GM12878 (cell line): ENCODE measurements at regions not wholly inside any gene's neighbourhood (a gene's known extent, or its start where the extent isn't known, plus 50 kb on each side); places are given as distances from the start of the nearest gene placed in this dataset.

ENCODE experiments used
- ATAC-seq: fragments of 200-7000 bp; cut with Tn5 transposase; 3 replicates; pipeline ENCODE4 v1.9.1; 2020; ENCODE audit warnings: mild to moderate bottlenecking, moderate library complexity
- BruUV-seq: library from RNA; stranded (reverse); fragments of 400-500 nt; replicated peaks from 2 replicates; lab custom pipeline; 2021; lab: Mats Ljungman, UMichigan
- CTCF ChIA-PET: fragments of 300-600 bp; sonication (Branson Sonifier 250); formaldehyde crosslinking; extraction: SDS; loops from one replicate; lab custom pipeline; 2021; ENCODE audit warnings: inconsistent platforms; lab: Yijun Ruan, JAX
- POLR2A ChIA-PET: fragments of 350-600 bp; formaldehyde crosslinking; extraction: SDS; loops from one replicate; lab custom pipeline; 2021; ENCODE audit warnings: inconsistent platforms; lab: Charles Lee
- RAD21 ChIA-PET: fragments of 300-600 bp; sonication (Branson Sonifier 250); formaldehyde crosslinking; loops from one replicate; lab custom pipeline; 2023; ENCODE audit warnings: antibody characterized with exemption; ENCODE audit not compliant: unreplicated experiment; lab: Charles Lee
- SMC1A ChIA-PET: fragments of 300-600 bp; sonication (Branson Sonifier 250); formaldehyde crosslinking; loops from one replicate; lab custom pipeline; 2023; ENCODE audit not compliant: unreplicated experiment, uncharacterized antibody; lab: Charles Lee
- DNase-seq: peaks from one replicate; pipeline ENCODE4 v3.0.0-alpha.2; 2011; ENCODE audit warnings: low read depth, low spot score
- FAIRE-seq: peaks from 3 replicates; lab custom pipeline; 2011; peaks lifted over from hg19 to GRCh38; lab: Jason Lieb, UNC
- H2AFZ ChIP-seq: 2 replicates; pipeline ENCODE4 v1.6.0; 2011; ENCODE audit warnings: low read depth, low read length, control low read depth; ENCODE audit not compliant: control insufficient read depth
- H3K27ac ChIP-seq: 2 replicates; pipeline ENCODE4 v1.5.1; 2011; ENCODE audit warnings: control low read depth; ENCODE audit not compliant: control insufficient read depth, insufficient read depth
- H3K27me3 ChIP-seq, 2 experiments: replicated peaks in 1 of 2; 2 replicates each; pipeline versions ENCODE4 v1.6.0 to v1.6.1; 2011; ENCODE audit warnings: low read length in 1 of 2; ENCODE audit not compliant: control insufficient read depth in 2 of 2, insufficient read depth in 2 of 2
- H3K36me3 ChIP-seq, 2 experiments: 2 replicates each; pipeline ENCODE4 v1.5.1; 2011; ENCODE audit warnings: low read length in 1 of 2; ENCODE audit not compliant: control insufficient read depth in 2 of 2, insufficient read depth in 2 of 2
- H3K4me1 ChIP-seq: 2 replicates; pipeline ENCODE4 v1.6.1; 2011; ENCODE audit warnings: mild to moderate bottlenecking, low read length, moderate library complexity, mixed read lengths; ENCODE audit not compliant: control insufficient read depth, insufficient read depth
- H3K4me2 ChIP-seq: 2 replicates; pipeline ENCODE4 v1.6.0; 2011; ENCODE audit warnings: control low read depth; ENCODE audit not compliant: control insufficient read depth, insufficient read depth
- H3K4me3 ChIP-seq: fragments of 200-600 bp; sonication (generic); 2 replicates; pipeline ENCODE4 v1.5.1; 2016
- H3K79me2 ChIP-seq: 2 replicates; pipeline ENCODE4 v1.6.0; 2011; ENCODE audit warnings: low read length; ENCODE audit not compliant: control insufficient read depth, insufficient read depth
- H3K9ac ChIP-seq: 2 replicates; pipeline ENCODE4 v1.8.0; 2011; ENCODE audit warnings: low read length, control low read depth, mixed read lengths; ENCODE audit not compliant: control insufficient read depth, insufficient read depth
- H3K9me3 ChIP-seq: replicated peaks from 3 replicates; pipeline ENCODE4 v1.5.1; 2011; ENCODE audit warnings: mild to moderate bottlenecking, low read length; ENCODE audit not compliant: control insufficient read depth, insufficient read depth
- H4K20me1 ChIP-seq: 2 replicates; pipeline ENCODE4 v1.6.0; 2011; ENCODE audit not compliant: control insufficient read depth, insufficient read depth
- ATF7 ChIP-seq: fragments of 450-650 bp; IDR thresholded peaks from 2 replicates; pipeline ENCODE4 v1.6.1; 2016; ENCODE audit warnings: low read depth, mild to moderate bottlenecking
- CEBPB ChIP-seq, 2 experiments: fragments of 150-350 bp in 1 of 2; IDR thresholded peaks; 2 replicates each; pipeline ENCODE4 v1.6.1; 2012 to 2014; ENCODE audit warnings: low read depth in 2 of 2, low read length in 2 of 2, borderline replicate concordance in 1 of 2, inconsistent platforms in 1 of 2
- CHD1 ChIP-seq: IDR thresholded peaks from 2 replicates; pipeline ENCODE4 v1.6.1; 2012; ENCODE audit warnings: low read depth, low read length, improper control_type of control experiment
- CTCF ChIP-seq, 3 experiments: IDR thresholded peaks in 2 of 3; conservative IDR thresholded peaks in 1 of 3; 2 replicates each; pipeline ENCODE4 v1.5.1; 2011; ENCODE audit warnings: low read depth in 3 of 3, low read length in 3 of 3, mild to moderate bottlenecking in 3 of 3, control low read depth in 2 of 3, moderate library complexity in 2 of 3, inconsistent platforms in 1 of 3, mixed read lengths in 1 of 3; ENCODE audit not compliant: control insufficient read depth in 2 of 3, insufficient read depth in 1 of 3; ENCODE audit errors: extremely low read depth in 1 of 3
- E2F8 ChIP-seq: fragments of 450-650 bp; IDR thresholded peaks from 2 replicates; pipeline ENCODE4 v1.6.1; 2018; ENCODE audit warnings: mild to moderate bottlenecking, low read depth, moderate library complexity; ENCODE audit not compliant: partially characterized antibody
- FOXM1 ChIP-seq: IDR thresholded peaks from 2 replicates; pipeline ENCODE4 v1.6.1; 2012; ENCODE audit warnings: low read depth, mild to moderate bottlenecking, inconsistent platforms, low read length, moderate library complexity
- GATAD2B ChIP-seq: fragments of 450-650 bp; conservative IDR thresholded peaks from 2 replicates; pipeline ENCODE4 v1.6.1; 2017; ENCODE audit warnings: low read depth, mild to moderate bottlenecking, moderate library complexity
- NFYB ChIP-seq: IDR thresholded peaks from 2 replicates; pipeline ENCODE4 v1.6.1; 2011; ENCODE audit warnings: low read depth, mild to moderate bottlenecking, low read length, improper control_type of control experiment, moderate library complexity; ENCODE audit not compliant: insufficient read depth
- PAX8 ChIP-seq: fragments of 450-650 bp; IDR thresholded peaks from 2 replicates; pipeline ENCODE4 v1.6.1; 2017; ENCODE audit warnings: mild to moderate bottlenecking, moderate library complexity
- RAD21 ChIP-seq: IDR thresholded peaks from 2 replicates; pipeline ENCODE4 v1.6.1; 2011; ENCODE audit warnings: mild to moderate bottlenecking, low read depth, low read length, moderate library complexity; ENCODE audit not compliant: insufficient read depth
- SIN3A ChIP-seq: IDR thresholded peaks from 2 replicates; pipeline ENCODE4 v1.6.1; 2012; ENCODE audit warnings: low read depth, low read length, improper control_type of control experiment
- SMC3 ChIP-seq: IDR thresholded peaks from 2 replicates; pipeline ENCODE4 v1.6.1; 2011; ENCODE audit warnings: low read length, improper control_type of control experiment, borderline replicate concordance
- SPI1 ChIP-seq: IDR thresholded peaks from 2 replicates; pipeline ENCODE4 v1.6.1; 2011; ENCODE audit warnings: low read depth, mild to moderate bottlenecking, low read length, moderate library complexity, borderline replicate concordance; ENCODE audit not compliant: insufficient read depth
- ZZZ3 ChIP-seq: IDR thresholded peaks from 2 replicates; pipeline ENCODE4 v1.6.1; 2011; ENCODE audit warnings: low read depth; ENCODE audit not compliant: control insufficient read depth, insufficient read length
- WGBS: methylation state at CpG from one replicate; pipeline ENCODE4 v1.1.6; 2016; ENCODE audit warnings: low lambda C conversion rate; ENCODE audit not compliant: insufficient replicate concordance, insufficient coverage; ENCODE audit errors: missing lambda C conversion rate; 5-methylcytosine and 5-hydroxymethylcytosine counted together
- in situ Hi-C: fragments of 300-500 bp; cut with MboI; formaldehyde crosslinking; loops from 9 replicates; pipeline ENCODE4 v1.14.3; 2018; ENCODE audit warnings: mixed read lengths
- intact Hi-C: fragments of 100-400 bp; cut with micrococcal nuclease; formaldehyde crosslinking; loops from one replicate; pipeline ENCODE4 v1.14.2; 2022; ENCODE audit not compliant: unreplicated experiment

DNA sequence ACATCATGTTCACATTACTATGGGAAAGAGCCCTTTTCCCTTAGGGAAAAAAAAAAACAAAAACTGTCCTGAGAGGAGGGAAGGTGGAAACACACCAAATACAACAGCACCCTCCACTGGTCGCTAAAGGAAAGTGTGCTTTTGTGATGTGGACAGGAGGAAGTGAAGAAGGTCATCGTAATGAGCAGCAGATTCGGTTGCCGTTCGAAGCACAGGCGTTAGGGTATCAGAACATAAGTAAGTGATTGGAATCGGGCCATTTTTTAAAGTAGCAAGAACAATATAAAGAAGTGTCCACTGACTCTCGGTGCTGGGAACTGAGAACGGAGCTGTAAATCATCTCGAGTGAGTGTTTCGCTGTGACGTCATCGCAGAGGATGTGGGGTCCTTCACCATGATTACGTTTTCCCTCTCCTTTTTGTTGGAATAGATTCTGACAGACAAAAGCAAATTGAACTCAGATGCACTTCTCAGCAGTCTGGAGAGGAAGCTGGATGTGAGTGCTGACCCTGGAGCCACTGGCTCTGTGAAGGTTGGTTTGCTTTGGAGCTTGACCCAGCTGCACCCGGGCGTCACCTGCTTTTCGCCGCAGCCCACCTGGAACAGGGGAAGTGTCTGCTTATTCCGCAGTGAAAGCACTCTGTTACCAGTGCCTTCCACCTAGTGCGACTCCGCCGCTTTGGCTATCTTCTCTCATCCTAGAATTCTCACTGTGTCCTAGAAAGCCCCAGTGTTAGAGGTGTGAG, 203.6 kb upstream of the GMDS start:
- Histone ChIP-seq H3K9me3 (no peaks in the 10 kb centered on the region), H3K4me2 (no peak overlapping the region), H3K9ac (no peak overlapping the region), H3K27ac (no peak overlapping the region), H4K20me1 (no peaks in the 10 kb centered on the region), H3K27me3 (no peaks in the 10 kb centered on the region; a peak in 2 of 4 replicates), H3K4me1 (no peaks in the 10 kb centered on the region), H3K36me3 (no peaks in the 10 kb centered on the region), H3K4me3 (no peak overlapping the region), H3K79me2 (no peaks in the 10 kb centered on the region), H2AFZ (no peak overlapping the region)
- ChIA-PET CTCF (interaction anchor here (0.7 to 2.5 kb wide), 6 partner anchors 11 to 876 kb away, joined by 3 to 11 read pairs (median 4); no protein-coding TSS in a partner anchor), SMC1A (interaction anchor here (1.3 to 1.7 kb wide), 3 partner anchors 95 to 240 kb away, joined by 4 to 7 read pairs (median 4); no protein-coding TSS in a partner anchor), RAD21 (interaction anchor here (1.0 kb wide), 3 partner anchors 240 to 874 kb away, joined by 3 to 4 read pairs (median 4); no protein-coding TSS in a partner anchor), POLR2A (no interaction called here)
- TF ChIP-seq PAX8 = no peak
- TF ChIP-seq SMC3 = peak; percentile 32; the same call in 1 of the 2 replicates
- no peak for TF ChIP-seq GATAD2B
- peak; percentile 54 for TF ChIP-seq ATF7
- no peak for TF ChIP-seq ZZZ3
- TF ChIP-seq SPI1 = 0 out of 2 replicates have a peak, but pooled peaks have one; percentile 45
- TF ChIP-seq E2F8 = no peak
- TF ChIP-seq FOXM1 = no peak
- no peak for TF ChIP-seq CHD1
- no peak for TF ChIP-seq SIN3A
- peak; percentile 54 to 69 (median 54); a peak in 5 of 6 replicates for TF ChIP-seq CTCF (IDR thresholded peaks at IDR 0.05 in 2 of 3, conservative IDR thresholded peaks at IDR 0.05 in 1 of 3; ENCODE audit: control insufficient read depth in 2 of 3, extremely low read depth in 1 of 3, insufficient read depth in 1 of 3, low read depth in 3 of 3, low read length in 3 of 3)
- peak; percentile 68 for TF ChIP-seq RAD21
- TF ChIP-seq NFYB = no peak
- no peak for TF ChIP-seq CEBPB (IDR thresholded peaks at IDR 0.05; ENCODE audit: borderline replicate concordance in 1 of 2, low read depth in 2 of 2, low read length in 2 of 2)
- 38% methylated on average over 22 of the region's 22 CpGs for WGBS
- FAIRE-seq = no peak
- in situ Hi-C loops = no loop called here
- intact Hi-C loops = loop anchor here (10.0 kb wide), 1 partner anchor 854 kb away; no protein-coding TSS in a partner anchor
- DNase-seq = no peak
- peak; percentile 47; the same call in 2 of the 3 replicates for ATAC-seq
- BruUV-seq = no TSS peak
